GM12892 (cell line): ENCODE measurements at regions not wholly inside any gene's neighbourhood (a gene's known extent, or its start where the extent isn't known, plus 50 kb on each side); places are given as distances from the start of the nearest gene placed in this dataset.

ENCODE experiments used
- DNase-seq: peaks from one replicate; pipeline ENCODE4 v3.0.0; 2011; ENCODE audit not compliant: insufficient read length
- FAIRE-seq: peaks from 2 replicates; lab custom pipeline; 2011; peaks lifted over from hg19 to GRCh38; lab: Jason Lieb, UNC
- POLR2A ChIP-seq: IDR thresholded peaks from 2 replicates; pipeline ENCODE4 v1.6.1; 2011; ENCODE audit warnings: low read depth, low read length, control low read depth
- POLR2AphosphoS5 ChIP-seq: IDR thresholded peaks from 2 replicates; pipeline ENCODE4 v1.6.1; 2011; ENCODE audit warnings: low read depth, low read length, control low read depth
- TAF1 ChIP-seq: IDR thresholded peaks from 2 replicates; pipeline ENCODE4 v1.6.1; 2011; ENCODE audit warnings: low read depth, mild to moderate bottlenecking, control low read depth, low read length, borderline replicate concordance

DNA sequence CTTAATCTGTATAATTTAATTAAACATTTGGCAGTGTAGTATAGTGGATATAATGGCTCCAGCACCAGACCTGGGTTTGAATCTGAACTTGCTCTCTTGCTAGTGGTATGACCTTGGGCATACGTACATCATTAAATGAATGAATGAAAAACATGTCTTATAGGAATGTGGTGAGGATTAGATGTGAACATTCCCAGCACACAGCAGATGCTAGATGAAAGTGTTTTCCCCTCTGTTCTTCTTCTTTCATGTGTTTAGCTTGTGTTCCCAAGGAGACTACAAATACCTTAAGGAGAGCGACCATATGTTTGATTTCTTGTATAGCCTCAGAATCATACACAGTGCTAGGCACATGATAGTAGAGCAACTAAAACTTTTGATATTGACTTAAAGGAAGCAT is 56.5 kb downstream of the CT47B1 start:
- FAIRE-seq, result no peak
- TF ChIP-seq POLR2AphosphoS5 (no peak), TAF1 (no peak), POLR2A (no peak)
- no peak for DNase-seq

DNA sequence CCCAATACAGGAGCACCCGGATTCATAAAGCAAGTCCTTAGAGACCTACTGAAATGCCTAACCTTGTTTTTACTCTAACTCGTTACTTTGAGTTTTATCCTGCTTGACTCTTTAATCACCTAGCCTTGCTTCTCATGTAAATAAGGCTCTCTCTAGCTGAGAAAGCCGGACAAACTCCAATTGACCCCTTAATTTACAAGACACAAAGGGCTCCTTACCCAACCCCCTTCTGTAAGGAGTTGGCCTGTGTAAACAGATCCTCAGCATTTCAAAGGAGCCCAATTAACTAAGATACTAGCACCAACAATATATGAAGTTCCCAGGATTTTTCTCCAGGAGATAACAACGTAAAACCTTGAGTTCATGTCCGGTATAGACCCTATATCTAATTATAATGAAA is 61.7 kb downstream of the CT47B1 start:
- FAIRE-seq (no peak), DNase-seq (no peak)
- no peak for TF ChIP-seq POLR2AphosphoS5

GRCh38 chrX:120801426-120801825 is 74.2 kb downstream of the CT47B1 start:
- FAIRE-seq (no peak), DNase-seq (no peak)
- no peak for TF ChIP-seq TAF1
- no peak for TF ChIP-seq POLR2AphosphoS5
- no peak for TF ChIP-seq POLR2A

DNA sequence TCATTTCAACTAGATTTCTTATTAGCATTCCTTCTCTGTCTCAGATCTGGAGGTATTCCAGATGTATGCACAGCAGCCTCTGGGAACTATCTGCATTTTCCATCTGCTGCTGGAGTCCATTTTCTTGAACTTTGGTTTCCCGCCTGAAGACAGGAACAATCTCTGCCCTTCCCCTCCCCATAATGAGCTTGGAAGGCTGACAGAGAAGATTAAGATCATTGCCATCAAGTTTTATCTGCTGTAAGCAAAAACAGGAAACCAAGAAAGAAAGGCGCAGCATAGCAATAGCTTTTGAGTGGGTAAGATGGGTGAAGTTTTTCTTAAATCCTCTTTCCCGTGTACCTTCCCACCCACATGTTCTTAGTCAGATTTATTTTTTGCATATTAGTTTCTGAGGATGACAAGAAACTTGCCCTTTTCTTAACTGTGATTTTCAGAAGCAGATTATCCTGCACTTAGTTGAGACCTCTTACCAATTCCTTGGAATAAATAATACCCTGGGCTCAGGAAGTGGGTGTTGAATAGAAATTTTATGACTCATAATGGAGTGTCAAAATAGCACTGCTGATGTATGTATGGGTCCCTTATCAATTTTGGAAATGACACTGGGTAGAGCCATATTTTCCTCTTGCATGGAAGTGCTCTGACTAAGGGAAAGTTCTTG is 78.3 kb downstream of the CT47B1 start:
- FAIRE-seq (no peak), DNase-seq (no peak)
- TF ChIP-seq POLR2A (no peak), POLR2AphosphoS5 (no peak), TAF1 (no peak)

- FAIRE-seq, result no peak
- no peak for DNase-seq
- TF ChIP-seq TAF1 (no peak), POLR2A (no peak), POLR2AphosphoS5 (no peak)
These were observed 80.4 kb downstream of the CT47B1 start for GRCh38 chrX:120795301-120795700.

- FAIRE-seq, result no peak
- no peak for TF ChIP-seq TAF1
- no peak for TF ChIP-seq POLR2A
- no peak for TF ChIP-seq POLR2AphosphoS5
- no peak for DNase-seq
These were observed 81.1 kb downstream of the CT47B1 start for GRCh38 chrX:120794525-120794975.

GRCh38 chrX:120793098-120793497 is 82.6 kb downstream of the CT47B1 start:
- FAIRE-seq (no peak), DNase-seq (no peak)
- TF ChIP-seq POLR2A, result no peak
- no peak for TF ChIP-seq POLR2AphosphoS5
- no peak for TF ChIP-seq TAF1

DNA sequence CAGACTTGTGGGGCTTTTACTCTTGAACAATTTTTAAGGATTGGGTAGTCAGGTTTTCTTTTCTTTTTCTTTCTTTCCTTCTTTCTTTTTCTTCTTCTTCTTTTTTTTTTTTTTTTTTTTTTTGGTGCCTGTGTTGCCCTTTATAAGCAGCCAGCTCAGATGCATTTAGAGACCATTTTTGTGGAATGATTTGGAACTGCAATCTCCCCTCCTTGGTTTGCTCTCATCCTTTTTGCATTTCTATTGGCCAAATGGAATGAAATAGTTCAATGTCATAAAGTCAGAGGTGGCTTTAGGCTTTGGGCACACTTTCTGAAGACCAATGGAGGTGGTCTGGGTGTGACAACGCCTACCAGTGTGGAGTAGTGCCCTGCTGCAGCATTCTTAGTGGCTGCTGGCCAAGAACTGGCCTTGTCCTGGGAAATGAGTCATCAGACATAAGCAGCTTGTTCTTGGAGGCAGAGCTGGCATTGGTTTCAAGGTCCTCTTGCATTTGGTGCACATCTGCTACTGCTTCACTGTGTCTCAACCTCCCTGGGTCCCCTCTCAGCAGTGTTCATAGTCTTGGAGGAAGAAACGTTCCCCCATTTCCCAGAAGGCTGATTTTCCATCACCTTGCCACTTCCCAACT is 84.5 kb downstream of the CT47B1 start:
- DNase-seq, result no peak
- TF ChIP-seq POLR2AphosphoS5, result no peak
- TF ChIP-seq POLR2A, result no peak
- no peak for TF ChIP-seq TAF1
- FAIRE-seq, result no peak

- no peak for FAIRE-seq
- TF ChIP-seq POLR2AphosphoS5 (no peak), TAF1 (no peak), POLR2A (no peak)
These were observed 85.1 kb downstream of the CT47B1 start for GRCh38 chrX:120790552-120790951.

DNA sequence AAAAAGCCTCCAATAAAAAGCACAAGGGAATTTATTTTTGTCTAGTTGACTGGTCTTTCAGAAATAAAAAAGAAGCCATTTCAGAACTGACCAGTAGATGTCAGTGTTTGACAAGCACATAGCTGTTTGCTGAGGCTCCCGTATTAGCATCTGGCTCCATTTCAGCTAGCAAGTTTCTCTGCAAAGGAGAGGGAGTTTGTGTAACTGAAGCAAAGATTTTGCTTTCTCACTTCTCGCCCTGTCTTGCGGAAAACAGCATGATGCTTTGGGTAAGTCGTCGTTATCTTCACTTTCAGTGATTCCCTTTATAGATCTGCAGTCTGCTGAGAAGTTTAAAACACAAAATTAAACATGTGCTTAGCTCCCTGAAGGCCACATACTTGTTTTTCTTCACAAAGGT is 85.5 kb downstream of the CT47B1 start:
- TF ChIP-seq TAF1 (no peak), POLR2AphosphoS5 (no peak), POLR2A (no peak)
- peak; percentile 25 for DNase-seq
- FAIRE-seq, result peak; percentile 92

More at GRCh38 chrX:120790552-120790951, 85.1 kb downstream of the CT47B1 start:
- no peak for DNase-seq

DNA sequence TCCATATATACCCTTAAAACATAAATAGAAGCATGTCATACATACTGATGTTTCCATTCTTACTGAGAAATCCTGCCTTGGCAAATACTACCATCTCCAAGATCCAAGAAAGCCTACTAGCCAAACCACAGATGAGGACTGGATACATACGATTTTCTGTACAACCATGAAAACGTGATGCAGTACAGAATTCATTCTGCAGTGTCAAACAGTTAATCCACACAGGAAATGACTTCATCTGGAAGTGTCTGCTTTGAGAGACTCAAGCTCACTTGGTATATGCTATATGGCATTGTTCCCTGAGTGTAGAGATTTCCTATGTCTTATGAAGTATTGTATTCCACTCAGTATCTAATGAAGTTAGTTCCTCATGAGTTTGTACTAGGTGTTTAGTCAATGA is 94.3 kb downstream of the CT47B1 start:
- DNase-seq, result no peak
- no peak for TF ChIP-seq POLR2AphosphoS5
- TF ChIP-seq TAF1, result no peak

GRCh38 chrX:120775959-120776358 is 99.7 kb downstream of the CT47B1 start:
- FAIRE-seq, result no peak
- no peak for DNase-seq
- no peak for TF ChIP-seq TAF1

More for the DNA sequence above, 94.3 kb downstream of the CT47B1 start:
- no peak for FAIRE-seq

GRCh38 chrX:120774606-120775005 is 101.1 kb downstream of the CT47B1 start:
- FAIRE-seq (no peak), DNase-seq (no peak)
- TF ChIP-seq POLR2A (no peak), POLR2AphosphoS5 (no peak), TAF1 (no peak)
